GM23338 (cell line): ENCODE measurements at regions not wholly inside any gene's neighbourhood (a gene's known extent, or its start where the extent isn't known, plus 50 kb on each side); places are given as distances from the start of the nearest gene placed in this dataset.

Experiments
- ATAC-seq: fragments of 200-7000 bp; cut with Tn5 transposase; 3 replicates; pipeline ENCODE4 v1.9.1; 2020
- DNase-seq: peaks from one replicate; pipeline ENCODE4 v3.0.0-alpha.2; 2015; ENCODE audit warnings: low spot score
- H2AFZ ChIP-seq: fragments of 200-600 bp; sonication (generic); 2 replicates; pipeline ENCODE4 v1.8.0; 2016; ENCODE audit warnings: antibody characterized with exemption, mild to moderate bottlenecking, moderate library complexity
- H3F3A ChIP-seq: fragments of 200-600 bp; sonication (generic); replicated peaks from 2 replicates; pipeline ENCODE4 v1.8.0; 2017; ENCODE audit warnings: antibody characterized with exemption, mixed run types, low read depth
- H3K27ac ChIP-seq: fragments of 200-600 bp; sonication (generic); 2 replicates; pipeline ENCODE4 v1.6.1; 2016; ENCODE audit warnings: low read depth
- H3K27me3 ChIP-seq: fragments of 200-600 bp; sonication (generic); 2 replicates; pipeline ENCODE4 v1.8.0; 2016; ENCODE audit warnings: mild to moderate bottlenecking, mixed run types, moderate library complexity; ENCODE audit not compliant: insufficient read depth
- H3K36me3 ChIP-seq: fragments of 200-600 bp; sonication (generic); 2 replicates; pipeline ENCODE4 v1.8.0; 2016; ENCODE audit warnings: mild to moderate bottlenecking; ENCODE audit not compliant: insufficient read depth
- H3K4me1 ChIP-seq: fragments of 200-600 bp; sonication (generic); 2 replicates; pipeline ENCODE4 v1.8.0; 2016; ENCODE audit warnings: mild to moderate bottlenecking, moderate library complexity; ENCODE audit not compliant: insufficient read depth
- H3K4me2 ChIP-seq: fragments of 200-600 bp; sonication (generic); 2 replicates; pipeline ENCODE4 v1.7.1; 2017; ENCODE audit warnings: mixed run types
- H3K4me3 ChIP-seq: fragments of 200-600 bp; sonication (generic); 2 replicates; pipeline ENCODE4 v1.6.1; 2016; ENCODE audit warnings: mixed run types
- H3K79me2 ChIP-seq: fragments of 200-600 bp; sonication (generic); replicated peaks from 2 replicates; pipeline ENCODE4 v1.8.0; 2017; ENCODE audit warnings: mild to moderate bottlenecking; ENCODE audit not compliant: insufficient read depth
- H3K9me2 ChIP-seq: fragments of 200-600 bp; sonication (generic); 2 replicates; pipeline ENCODE4 v1.8.0; 2017; ENCODE audit not compliant: insufficient read depth
- H4K20me1 ChIP-seq: fragments of 200-600 bp; sonication (generic); replicated peaks from 2 replicates; pipeline ENCODE4 v1.8.0; 2017; ENCODE audit warnings: mild to moderate bottlenecking; ENCODE audit not compliant: insufficient read depth
- H3K27ac Mint-ChIP-seq: 2 replicates; pipeline ENCODE4 v1.8.0; 2020; ENCODE audit warnings: inconsistent platforms, mild to moderate bottlenecking, moderate library complexity, mixed read lengths
- H3K27me3 Mint-ChIP-seq: 3 replicates; pipeline ENCODE4 v1.8.0; 2022; ENCODE audit warnings: low read depth, mild to moderate bottlenecking, moderate library complexity, mixed read lengths, inconsistent platforms; ENCODE audit not compliant: insufficient read depth, poor library complexity
- H3K36me3 Mint-ChIP-seq: 3 replicates; pipeline ENCODE4 v1.8.0; 2021; ENCODE audit warnings: low read depth, mild to moderate bottlenecking, inconsistent platforms, moderate library complexity, mixed read lengths
- H3K4me1 Mint-ChIP-seq: 3 replicates; pipeline ENCODE4 v1.8.0; 2020; ENCODE audit warnings: mild to moderate bottlenecking, inconsistent platforms, mixed read lengths
- H3K4me3 Mint-ChIP-seq: 3 replicates; pipeline ENCODE4 v1.8.0; 2021; ENCODE audit warnings: moderate library complexity, mild to moderate bottlenecking, inconsistent platforms, mixed read lengths
- H3K9me3 Mint-ChIP-seq: 3 replicates; pipeline ENCODE4 v1.8.0; 2020; ENCODE audit warnings: moderate library complexity, mild to moderate bottlenecking, inconsistent platforms, mixed read lengths
- CREB1 ChIP-seq: fragments of 250-450 bp; sonication (Bioruptor Pico); IDR thresholded peaks from 2 replicates; pipeline ENCODE4 v1.5.0; 2020; ENCODE audit warnings: low read depth, mild to moderate bottlenecking, moderate library complexity
- ETS1 ChIP-seq: IDR thresholded peaks from 2 replicates; pipeline ENCODE4 v1.6.1; 2016; ENCODE audit warnings: antibody characterized with exemption
- EZH2 ChIP-seq: fragments of 200-600 bp; sonication (generic); IDR thresholded peaks from one replicate; pipeline ENCODE4 v1.8.0; 2017; ENCODE audit warnings: antibody characterized with exemption, mild to moderate bottlenecking, low read depth; ENCODE audit not compliant: unreplicated experiment
- EZH2phosphoT487 ChIP-seq: fragments of 200-600 bp; sonication (generic); IDR thresholded peaks from one replicate; pipeline ENCODE4 v1.8.1; 2018; ENCODE audit warnings: antibody characterized with exemption; ENCODE audit not compliant: unreplicated experiment
- JUNB ChIP-seq: IDR thresholded peaks from one replicate; pipeline ENCODE4 v1.6.1; 2016; ENCODE audit warnings: antibody characterized with exemption; ENCODE audit not compliant: unreplicated experiment
- NANOG ChIP-seq: IDR thresholded peaks from 2 replicates; pipeline ENCODE4 v1.6.1; 2016; ENCODE audit warnings: antibody characterized with exemption, borderline replicate concordance
- POLR2AphosphoS5 ChIP-seq: IDR thresholded peaks from 2 replicates; pipeline ENCODE4 v1.6.1; 2016; ENCODE audit warnings: antibody characterized with exemption, low read depth
- STAT1 ChIP-seq: IDR thresholded peaks from one replicate; pipeline ENCODE4 v1.6.1; 2016; ENCODE audit warnings: antibody characterized with exemption; ENCODE audit not compliant: unreplicated experiment
- ZNF114 ChIP-seq: fragments of 250-450 bp; sonication (Bioruptor Pico); IDR thresholded peaks from 2 replicates; pipeline ENCODE4 v1.5.0; 2020; ENCODE audit warnings: mild to moderate bottlenecking, moderate library complexity
- ZNF331 ChIP-seq: fragments of 250-450 bp; sonication (Bioruptor Pico); IDR thresholded peaks from 2 replicates; pipeline ENCODE4 v1.5.0; 2020; ENCODE audit warnings: low read depth, mild to moderate bottlenecking, moderate library complexity
- ZNF462 ChIP-seq: fragments of 250-450 bp; sonication (Bioruptor Pico); IDR thresholded peaks from 2 replicates; pipeline ENCODE4 v1.5.0; 2020; ENCODE audit warnings: mild to moderate bottlenecking, moderate library complexity
- TF ChIP-seq, protein P1 (sequence below), 2 experiments: fragments of 200-600 bp in 1 of 2; sonication (generic) in 1 of 2; conservative IDR thresholded peaks; 2 replicates each; pipeline versions ENCODE4 v1.5.1 to v1.6.1; 2016 to 2017; ENCODE audit warnings: antibody characterized with exemption in 2 of 2, low read depth in 2 of 2, mild to moderate bottlenecking in 2 of 2, moderate library complexity in 1 of 2
- TF ChIP-seq, protein P2 (sequence below): IDR thresholded peaks from one replicate; pipeline ENCODE4 v1.6.1; 2018; ENCODE audit warnings: antibody characterized with exemption; ENCODE audit not compliant: unreplicated experiment

- ATAC-seq (no peak), DNase-seq (no peak)
- Histone ChIP-seq H3K27me3 (no peaks in the 10 kb centered on the region), H3K4me2 (no peak overlapping the region), H3K36me3 (no peaks in the 10 kb centered on the region), H3K79me2 (no peaks in the 10 kb centered on the region), H3K9me2 (no peaks in the 10 kb centered on the region), H4K20me1 (no peaks in the 10 kb centered on the region), H3K4me1 (no peaks in the 10 kb centered on the region), H2AFZ (no peak overlapping the region), H3K27ac (no peak overlapping the region), H3K4me3 (no peak overlapping the region), H3F3A (no peaks in the 10 kb centered on the region)
- TF ChIP-seq ZNF114 (CRISPR knock-in tag) (no peak), ETS1 (no peak), ZNF331 (CRISPR knock-in tag) (no peak), NANOG (no peak), STAT1 (no peak), EZH2 (no peak), JUNB (no peak), CREB1 (CRISPR knock-in tag) (no peak), POLR2AphosphoS5 (no peak), ZNF462 (CRISPR knock-in tag) (no peak), EZH2phosphoT487 (no peak)
- TF ChIP-seq, protein P1, sequence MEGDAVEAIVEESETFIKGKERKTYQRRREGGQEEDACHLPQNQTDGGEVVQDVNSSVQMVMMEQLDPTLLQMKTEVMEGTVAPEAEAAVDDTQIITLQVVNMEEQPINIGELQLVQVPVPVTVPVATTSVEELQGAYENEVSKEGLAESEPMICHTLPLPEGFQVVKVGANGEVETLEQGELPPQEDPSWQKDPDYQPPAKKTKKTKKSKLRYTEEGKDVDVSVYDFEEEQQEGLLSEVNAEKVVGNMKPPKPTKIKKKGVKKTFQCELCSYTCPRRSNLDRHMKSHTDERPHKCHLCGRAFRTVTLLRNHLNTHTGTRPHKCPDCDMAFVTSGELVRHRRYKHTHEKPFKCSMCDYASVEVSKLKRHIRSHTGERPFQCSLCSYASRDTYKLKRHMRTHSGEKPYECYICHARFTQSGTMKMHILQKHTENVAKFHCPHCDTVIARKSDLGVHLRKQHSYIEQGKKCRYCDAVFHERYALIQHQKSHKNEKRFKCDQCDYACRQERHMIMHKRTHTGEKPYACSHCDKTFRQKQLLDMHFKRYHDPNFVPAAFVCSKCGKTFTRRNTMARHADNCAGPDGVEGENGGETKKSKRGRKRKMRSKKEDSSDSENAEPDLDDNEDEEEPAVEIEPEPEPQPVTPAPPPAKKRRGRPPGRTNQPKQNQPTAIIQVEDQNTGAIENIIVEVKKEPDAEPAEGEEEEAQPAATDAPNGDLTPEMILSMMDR (conservative IDR thresholded peaks at IDR 0.05; ENCODE audit: low read depth in 2 of 2) = no peak
- TF ChIP-seq, protein P2, sequence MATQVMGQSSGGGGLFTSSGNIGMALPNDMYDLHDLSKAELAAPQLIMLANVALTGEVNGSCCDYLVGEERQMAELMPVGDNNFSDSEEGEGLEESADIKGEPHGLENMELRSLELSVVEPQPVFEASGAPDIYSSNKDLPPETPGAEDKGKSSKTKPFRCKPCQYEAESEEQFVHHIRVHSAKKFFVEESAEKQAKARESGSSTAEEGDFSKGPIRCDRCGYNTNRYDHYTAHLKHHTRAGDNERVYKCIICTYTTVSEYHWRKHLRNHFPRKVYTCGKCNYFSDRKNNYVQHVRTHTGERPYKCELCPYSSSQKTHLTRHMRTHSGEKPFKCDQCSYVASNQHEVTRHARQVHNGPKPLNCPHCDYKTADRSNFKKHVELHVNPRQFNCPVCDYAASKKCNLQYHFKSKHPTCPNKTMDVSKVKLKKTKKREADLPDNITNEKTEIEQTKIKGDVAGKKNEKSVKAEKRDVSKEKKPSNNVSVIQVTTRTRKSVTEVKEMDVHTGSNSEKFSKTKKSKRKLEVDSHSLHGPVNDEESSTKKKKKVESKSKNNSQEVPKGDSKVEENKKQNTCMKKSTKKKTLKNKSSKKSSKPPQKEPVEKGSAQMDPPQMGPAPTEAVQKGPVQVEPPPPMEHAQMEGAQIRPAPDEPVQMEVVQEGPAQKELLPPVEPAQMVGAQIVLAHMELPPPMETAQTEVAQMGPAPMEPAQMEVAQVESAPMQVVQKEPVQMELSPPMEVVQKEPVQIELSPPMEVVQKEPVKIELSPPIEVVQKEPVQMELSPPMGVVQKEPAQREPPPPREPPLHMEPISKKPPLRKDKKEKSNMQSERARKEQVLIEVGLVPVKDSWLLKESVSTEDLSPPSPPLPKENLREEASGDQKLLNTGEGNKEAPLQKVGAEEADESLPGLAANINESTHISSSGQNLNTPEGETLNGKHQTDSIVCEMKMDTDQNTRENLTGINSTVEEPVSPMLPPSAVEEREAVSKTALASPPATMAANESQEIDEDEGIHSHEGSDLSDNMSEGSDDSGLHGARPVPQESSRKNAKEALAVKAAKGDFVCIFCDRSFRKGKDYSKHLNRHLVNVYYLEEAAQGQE = no peak
- Mint-ChIP-seq H3K36me3 (no peaks in the 10 kb centered on the region; the same call in 2 of the 3 replicates), H3K27me3 (no peaks in the 10 kb centered on the region), H3K4me1 (peaks cover 4% of the 10 kb centered on the region; the same call in 2 of the 3 replicates), H3K9me3 (peaks cover 3% of the 10 kb centered on the region; the same call in 2 of the 3 replicates), H3K27ac (no peak overlapping the region), H3K4me3 (no peak overlapping the region)
Measured at GRCh38 chr13:72050251-72050650, 183.2 kb upstream of the DACH1 start.
